AG04449 (cell line): ENCODE measurements at regions not wholly inside any gene's neighbourhood (a gene's known extent, or its start where the extent isn't known, plus 50 kb on each side); places are given as distances from the start of the nearest gene placed in this dataset.

Experiments used
- CTCF ChIA-PET: fragments of 350-600 bp; formaldehyde crosslinking; extraction: SDS; loops from one replicate; lab custom pipeline; 2021; ENCODE audit warnings: antibody characterized with exemption; lab: Yijun Ruan, JAX
- POLR2A ChIA-PET: fragments of 400-600, 350-600 bp; formaldehyde crosslinking; extraction: SDS; loops from one replicate; lab custom pipeline; 2020; ENCODE audit warnings: antibody characterized with exemption, inconsistent platforms; lab: Yijun Ruan, JAX
- DNase-seq: peaks from one replicate; pipeline ENCODE4 v3.0.0-alpha.2; 2010; ENCODE audit warnings: low read depth, low spot score
- H3K4me3 ChIP-seq: 2 replicates; pipeline ENCODE4 v1.5.1; 2011; ENCODE audit warnings: low read depth, mild to moderate bottlenecking, control low read depth, low read length
- TF ChIP-seq, protein P1 (sequence below): IDR thresholded peaks from one replicate; pipeline ENCODE4 v1.5.1; 2011; ENCODE audit warnings: mild to moderate bottlenecking, moderate library complexity, low read length, control low read depth, inconsistent platforms; ENCODE audit not compliant: insufficient read depth; ENCODE audit errors: missing control alignments

DNA sequence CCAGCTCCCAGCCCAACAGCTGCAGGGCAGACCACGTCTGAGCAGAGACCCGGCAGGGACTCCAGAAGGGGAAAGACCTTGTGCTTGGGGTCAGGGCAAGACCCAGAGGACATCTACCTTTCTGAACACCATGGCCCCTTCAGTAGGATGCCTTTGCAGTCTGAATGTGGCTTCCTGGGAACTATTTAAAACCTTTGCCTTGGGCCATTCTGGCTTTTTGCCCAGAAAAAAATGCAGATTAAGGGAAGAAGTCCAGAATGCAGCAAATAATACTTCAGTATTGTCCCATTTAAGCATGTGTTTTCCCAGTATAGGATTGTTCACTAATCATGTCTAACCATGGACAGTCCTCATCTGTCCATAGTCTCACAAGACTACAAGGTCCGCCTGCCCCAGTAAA is 67.5 kb upstream of the ERCC6L2 start:
- ChIA-PET CTCF (interaction anchor here (1.0 kb wide), 1 partner anchor 15 kb away, joined by 3 read pairs; no protein-coding TSS in a partner anchor), POLR2A (no interaction called here)
- H3K4me3 ChIP-seq = no peak overlapping the region
- no peak for DNase-seq
- TF ChIP-seq, protein P1, sequence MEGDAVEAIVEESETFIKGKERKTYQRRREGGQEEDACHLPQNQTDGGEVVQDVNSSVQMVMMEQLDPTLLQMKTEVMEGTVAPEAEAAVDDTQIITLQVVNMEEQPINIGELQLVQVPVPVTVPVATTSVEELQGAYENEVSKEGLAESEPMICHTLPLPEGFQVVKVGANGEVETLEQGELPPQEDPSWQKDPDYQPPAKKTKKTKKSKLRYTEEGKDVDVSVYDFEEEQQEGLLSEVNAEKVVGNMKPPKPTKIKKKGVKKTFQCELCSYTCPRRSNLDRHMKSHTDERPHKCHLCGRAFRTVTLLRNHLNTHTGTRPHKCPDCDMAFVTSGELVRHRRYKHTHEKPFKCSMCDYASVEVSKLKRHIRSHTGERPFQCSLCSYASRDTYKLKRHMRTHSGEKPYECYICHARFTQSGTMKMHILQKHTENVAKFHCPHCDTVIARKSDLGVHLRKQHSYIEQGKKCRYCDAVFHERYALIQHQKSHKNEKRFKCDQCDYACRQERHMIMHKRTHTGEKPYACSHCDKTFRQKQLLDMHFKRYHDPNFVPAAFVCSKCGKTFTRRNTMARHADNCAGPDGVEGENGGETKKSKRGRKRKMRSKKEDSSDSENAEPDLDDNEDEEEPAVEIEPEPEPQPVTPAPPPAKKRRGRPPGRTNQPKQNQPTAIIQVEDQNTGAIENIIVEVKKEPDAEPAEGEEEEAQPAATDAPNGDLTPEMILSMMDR = no peak

DNA sequence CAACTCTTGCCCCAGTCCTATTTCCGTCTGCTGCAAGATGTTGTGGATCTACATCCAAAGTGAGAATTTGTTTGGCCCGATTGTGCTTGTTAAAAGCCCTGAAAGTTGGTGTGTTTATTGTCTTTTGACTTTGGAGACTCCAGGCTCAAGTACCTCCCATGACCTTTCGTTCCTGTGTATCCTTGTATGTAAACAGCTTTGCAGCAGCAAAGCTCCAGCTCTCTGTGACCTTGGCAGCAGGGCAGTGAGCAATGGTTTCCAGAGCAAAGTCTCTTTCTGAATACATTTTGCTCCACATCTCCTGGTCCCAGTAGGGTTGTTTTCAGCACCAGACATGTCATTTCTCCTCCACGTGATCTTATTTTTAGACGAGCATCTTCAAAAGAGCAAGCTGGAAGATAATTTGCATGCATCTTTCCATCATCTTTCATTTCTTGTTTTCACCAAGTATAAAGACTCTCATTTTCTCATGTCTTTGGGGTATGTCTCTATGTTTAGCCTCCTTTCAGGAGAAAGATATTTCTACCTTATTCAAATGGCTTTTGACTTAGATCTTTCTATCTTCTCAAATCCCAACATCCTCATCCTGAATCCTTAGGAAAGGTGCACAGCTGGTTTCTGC is 68.1 kb upstream of the ERCC6L2 start:
- DNase-seq = no peak
- TF ChIP-seq, protein P1 = no peak
- no peak overlapping the region for H3K4me3 ChIP-seq
- POLR2A ChIA-PET = no interaction called here
- CTCF ChIA-PET = interaction anchor here (1.0 kb wide), 1 partner anchor 15 kb away, joined by 3 read pairs; no protein-coding TSS in a partner anchor

DNA sequence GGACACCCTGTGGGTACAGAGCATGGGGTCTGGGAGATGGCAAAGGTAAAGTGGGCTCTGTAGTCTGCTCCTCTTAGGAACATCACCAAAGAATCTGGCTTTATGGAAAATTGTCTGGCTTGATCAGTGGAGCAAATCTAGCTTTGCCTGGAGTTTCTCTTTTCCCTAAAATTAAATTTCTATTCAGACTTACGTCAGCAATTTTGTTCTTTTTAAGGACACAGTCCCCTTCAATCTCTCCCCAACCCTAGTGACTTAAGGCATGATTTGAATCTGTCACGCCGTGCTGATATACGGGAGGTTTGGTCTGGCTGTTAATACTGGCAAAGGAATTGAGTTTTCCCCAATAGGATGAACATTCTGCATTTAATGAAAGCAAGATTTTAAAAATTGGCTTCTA is 72.3 kb upstream of the ERCC6L2 start:
- no peak for DNase-seq
- TF ChIP-seq, protein P1 = no peak
- no peak overlapping the region for H3K4me3 ChIP-seq
- POLR2A ChIA-PET = no interaction called here
- CTCF ChIA-PET = no interaction called here

DNA sequence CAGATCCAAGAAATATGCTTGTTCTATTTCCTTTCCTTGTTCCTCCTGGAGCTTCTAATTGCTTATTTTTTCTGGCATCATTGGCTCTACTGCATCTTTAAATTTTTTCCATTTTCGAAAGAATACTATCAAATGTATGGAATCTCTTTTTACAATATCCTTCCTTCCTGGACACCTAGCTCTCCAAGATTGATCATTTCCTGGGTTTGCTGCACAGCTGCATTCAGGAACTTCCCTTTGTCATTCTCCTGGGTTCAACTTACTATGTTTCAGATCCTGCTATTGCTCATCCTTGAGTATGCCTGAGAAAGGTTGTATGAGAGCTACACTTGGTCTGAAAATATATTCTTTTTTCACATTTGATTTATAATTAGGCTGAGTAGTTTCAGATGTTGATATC is 73.7 kb upstream of the ERCC6L2 start:
- ChIA-PET POLR2A (no interaction called here), CTCF (no interaction called here)
- TF ChIP-seq, protein P1 = no peak

GRCh38 chr9:95796029-95796428 is 79.5 kb upstream of the ERCC6L2 start:
- TF ChIP-seq, protein P1 = no peak
- POLR2A ChIA-PET = no interaction called here
- no peak for DNase-seq
- no peak overlapping the region for H3K4me3 ChIP-seq
- CTCF ChIA-PET = no interaction called here

More for the DNA sequence above, 73.7 kb upstream of the ERCC6L2 start:
- H3K4me3 ChIP-seq = no peak overlapping the region
- no peak for DNase-seq

- no peak overlapping the region for H3K4me3 ChIP-seq
- POLR2A ChIA-PET = interaction anchor here (0.6 kb wide), 1 partner anchor 890 kb away, joined by 4 read pairs; no protein-coding TSS in a partner anchor
- TF ChIP-seq, protein P1 = no peak
- DNase-seq = peak; percentile 95
- CTCF ChIA-PET = interaction anchor here (1.5 kb wide), 1 partner anchor 81 kb away, joined by 3 read pairs; the partner anchor contains the start of gene ERCC6L2
Measured at GRCh38 chr9:95793924-95794828, 81.3 kb upstream of the ERCC6L2 start.
